OCI-LY7 (cell line): ENCODE measurements at regions not wholly inside any gene's neighbourhood (a gene's known extent, or its start where the extent isn't known, plus 50 kb on each side); places are given as distances from the start of the nearest gene placed in this dataset.

Experiments used
- BruUV-seq: library from RNA; stranded (reverse); fragments of 400-500 nt; replicated peaks from 2 replicates; lab custom pipeline; 2021; lab: Mats Ljungman, UMichigan
- CTCF ChIA-PET: fragments of 300-600 bp; sonication (Branson Sonifier 250); formaldehyde crosslinking; loops from one replicate; lab custom pipeline; 2022; ENCODE audit warnings: antibody characterized with exemption; ENCODE audit not compliant: unreplicated experiment; lab: Charles Lee
- POLR2A ChIA-PET: fragments of 300-600 bp; sonication (Branson Sonifier 250); formaldehyde crosslinking; loops from one replicate; lab custom pipeline; 2022; ENCODE audit warnings: antibody characterized with exemption; lab: Charles Lee
- DNase-seq: peaks from one replicate; pipeline ENCODE4 v3.0.0-alpha.2; 2015; ENCODE audit warnings: low spot score
- H2AFZ ChIP-seq: fragments of 200-600 bp; sonication (generic), shearing (Covaris generic); 2 replicates; pipeline ENCODE4 v1.6.1; 2014; ENCODE audit warnings: mild to moderate bottlenecking, antibody characterized with exemption, low read length, moderate library complexity
- H3K27ac ChIP-seq: fragments of 200-600 bp; sonication (generic); 2 replicates; pipeline ENCODE4 v1.5.1; 2014; ENCODE audit warnings: mixed run types, low read depth, mild to moderate bottlenecking, moderate library complexity, low read length, inconsistent platforms; ENCODE audit not compliant: poor library complexity, severe bottlenecking
- H3K36me3 ChIP-seq: fragments of 200-600 bp; sonication (generic); 2 replicates; pipeline ENCODE4 v1.6.1; 2014; ENCODE audit warnings: mild to moderate bottlenecking, antibody characterized with exemption, low read length, moderate library complexity, mixed read lengths; ENCODE audit not compliant: insufficient read depth
- H3K4me1 ChIP-seq: fragments of 200-600 bp; sonication (generic); 2 replicates; pipeline ENCODE4 v1.5.1; 2014; ENCODE audit warnings: mild to moderate bottlenecking, low read length; ENCODE audit not compliant: insufficient read depth, poor library complexity, severe bottlenecking
- H3K4me2 ChIP-seq: fragments of 200-600 bp; sonication (generic); 2 replicates; pipeline ENCODE4 v1.6.1; 2014; ENCODE audit warnings: mild to moderate bottlenecking, low read length
- H3K4me3 ChIP-seq: fragments of 200-600 bp; sonication (generic); 2 replicates; pipeline ENCODE4 v1.5.1; 2014; ENCODE audit warnings: mild to moderate bottlenecking, low read depth, low read length; ENCODE audit not compliant: poor library complexity, severe bottlenecking
- H3K79me2 ChIP-seq: fragments of 200-600 bp; sonication (generic); 2 replicates; pipeline ENCODE4 v1.6.1; 2016; ENCODE audit warnings: low read depth, mild to moderate bottlenecking, low read length, moderate library complexity, mixed read lengths; ENCODE audit not compliant: insufficient read depth
- H3K9me2 ChIP-seq: fragments of 200-600 bp; sonication (generic); 2 replicates; pipeline ENCODE4 v1.6.1; 2016; ENCODE audit warnings: mild to moderate bottlenecking, low read length, mixed read lengths; ENCODE audit not compliant: insufficient read depth
- H3K9me3 ChIP-seq: fragments of 200-600 bp; sonication (generic); 2 replicates; pipeline ENCODE4 v1.6.1; 2014; ENCODE audit warnings: mild to moderate bottlenecking, mixed run types, low read length, mixed read lengths
- H4K20me1 ChIP-seq: fragments of 200-600 bp; sonication (generic); 2 replicates; pipeline ENCODE4 v1.6.1; 2014; ENCODE audit warnings: mild to moderate bottlenecking, antibody characterized with exemption, low read length, moderate library complexity, mixed read lengths; ENCODE audit not compliant: insufficient read depth
- EZH2phosphoT487 ChIP-seq: fragments of 200-600 bp; sonication (generic); IDR thresholded peaks from 2 replicates; pipeline ENCODE4 v1.6.1; 2018; ENCODE audit warnings: low read depth, borderline replicate concordance, mild to moderate bottlenecking, mixed run types, antibody characterized with exemption, low read length, moderate library complexity, mixed read lengths
- intact Hi-C: fragments of 100-400 bp; cut with micrococcal nuclease; formaldehyde crosslinking; loops from one replicate; pipeline ENCODE4 v1.10.0; 2022; ENCODE audit not compliant: unreplicated experiment
- TF ChIP-seq, protein P1 (sequence below): fragments of 200-600 bp; sonication (generic); conservative IDR thresholded peaks from 2 replicates; pipeline ENCODE4 v1.5.1; 2014; ENCODE audit warnings: mild to moderate bottlenecking, antibody characterized with exemption, low read length, moderate library complexity, mixed read lengths

DNA sequence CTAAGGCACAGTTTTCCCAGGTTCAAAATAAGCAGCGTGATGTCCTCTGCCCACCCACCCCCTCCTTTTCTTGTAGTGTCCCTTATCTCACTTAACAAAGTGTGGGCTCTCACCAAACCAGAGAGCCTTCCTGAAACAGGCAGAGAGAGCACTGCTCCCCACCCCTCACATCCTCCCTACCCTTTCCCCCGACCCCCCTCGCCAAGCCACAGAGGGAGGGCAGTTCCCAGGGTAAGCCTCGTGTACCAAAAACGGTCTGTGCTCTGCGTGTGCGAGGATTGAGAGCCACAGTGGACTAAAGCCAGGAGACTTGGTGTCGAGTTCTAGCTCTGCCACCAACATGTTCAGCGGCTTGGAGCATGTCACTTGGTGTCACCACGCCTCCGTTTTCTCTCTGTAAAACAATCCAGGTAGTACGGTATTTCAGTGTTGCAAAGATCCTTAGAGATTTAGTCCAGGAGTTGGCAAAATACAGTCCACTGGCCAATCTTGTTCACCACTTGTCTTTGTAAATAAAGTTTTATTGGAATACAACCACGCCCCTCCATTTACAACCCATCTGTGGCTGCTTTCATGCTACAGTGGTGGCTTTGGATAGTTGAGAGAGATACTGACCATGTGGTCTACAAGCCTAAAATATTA lies 249.9 kb downstream of the OPA1 start:
- Histone ChIP-seq H3K9me2 (no peaks in the 10 kb centered on the region), H3K4me2 (0 out of 2 replicates have a peak overlapping the region, but pooled peaks have one; percentile 67), H3K4me3 (no peak overlapping the region), H3K36me3 (no peaks in the 10 kb centered on the region), H3K9me3 (no peaks in the 10 kb centered on the region), H4K20me1 (no peaks in the 10 kb centered on the region), H2AFZ (peak overlapping the region; percentile 80; the same call in 1 of the 2 replicates), H3K4me1 (peaks cover 19% of the 10 kb centered on the region), H3K27ac (no peak overlapping the region), H3K79me2 (no peaks in the 10 kb centered on the region)
- BruUV-seq, result no TSS peak
- ChIA-PET CTCF (no interaction called here), POLR2A (interaction anchor here (1.2 to 2.4 kb wide), 4 partner anchors 29 to 100 kb away, joined by 3 to 6 read pairs (median 4); no protein-coding TSS in a partner anchor)
- intact Hi-C loops, result no loop called here
- no peak for TF ChIP-seq EZH2phosphoT487
- TF ChIP-seq, protein P1, sequence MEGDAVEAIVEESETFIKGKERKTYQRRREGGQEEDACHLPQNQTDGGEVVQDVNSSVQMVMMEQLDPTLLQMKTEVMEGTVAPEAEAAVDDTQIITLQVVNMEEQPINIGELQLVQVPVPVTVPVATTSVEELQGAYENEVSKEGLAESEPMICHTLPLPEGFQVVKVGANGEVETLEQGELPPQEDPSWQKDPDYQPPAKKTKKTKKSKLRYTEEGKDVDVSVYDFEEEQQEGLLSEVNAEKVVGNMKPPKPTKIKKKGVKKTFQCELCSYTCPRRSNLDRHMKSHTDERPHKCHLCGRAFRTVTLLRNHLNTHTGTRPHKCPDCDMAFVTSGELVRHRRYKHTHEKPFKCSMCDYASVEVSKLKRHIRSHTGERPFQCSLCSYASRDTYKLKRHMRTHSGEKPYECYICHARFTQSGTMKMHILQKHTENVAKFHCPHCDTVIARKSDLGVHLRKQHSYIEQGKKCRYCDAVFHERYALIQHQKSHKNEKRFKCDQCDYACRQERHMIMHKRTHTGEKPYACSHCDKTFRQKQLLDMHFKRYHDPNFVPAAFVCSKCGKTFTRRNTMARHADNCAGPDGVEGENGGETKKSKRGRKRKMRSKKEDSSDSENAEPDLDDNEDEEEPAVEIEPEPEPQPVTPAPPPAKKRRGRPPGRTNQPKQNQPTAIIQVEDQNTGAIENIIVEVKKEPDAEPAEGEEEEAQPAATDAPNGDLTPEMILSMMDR, result no peak
- DNase-seq, result no peak

DNA sequence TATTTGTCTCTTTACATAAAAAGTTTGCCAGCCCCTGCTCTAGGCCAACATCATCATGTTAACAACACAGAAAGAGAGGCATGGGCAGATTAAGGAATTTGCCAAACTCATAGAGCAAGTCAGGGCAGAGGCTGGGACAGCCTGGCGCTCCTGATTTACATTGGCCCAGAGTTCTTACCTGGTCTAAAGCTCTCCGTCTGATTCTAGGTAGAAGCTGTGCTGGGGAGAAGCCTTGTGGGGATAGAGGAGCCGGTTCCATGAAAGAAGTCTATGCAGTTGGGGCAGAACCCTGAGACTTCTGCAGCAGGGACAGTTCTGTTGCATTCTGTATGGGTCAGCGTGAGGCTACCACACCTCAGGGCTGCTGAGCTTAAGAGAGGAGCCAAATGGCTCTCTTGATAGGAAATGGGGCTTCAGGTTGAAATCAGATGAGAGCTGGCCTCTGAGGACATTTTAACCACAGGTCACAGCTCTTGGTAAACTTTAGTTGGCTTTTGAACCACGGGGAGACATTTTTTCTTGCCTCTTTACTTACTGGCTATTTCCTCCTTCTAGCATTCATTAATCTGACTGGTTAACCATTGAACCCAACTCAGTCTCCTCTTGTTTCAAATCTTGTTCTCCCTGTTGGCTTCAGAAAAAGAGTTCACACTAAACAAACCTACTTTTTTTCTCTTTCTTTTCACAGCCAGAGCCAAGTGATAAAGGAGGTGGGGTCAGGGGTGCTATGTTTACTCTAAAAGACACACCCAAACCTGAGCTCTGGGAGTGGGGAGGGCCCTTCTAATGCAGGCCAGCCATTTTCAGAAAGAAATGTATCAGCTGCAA lies 250.7 kb downstream of the OPA1 start:
- H2AFZ ChIP-seq, result 0 out of 2 replicates have a peak overlapping the region, but pooled peaks have one; percentile 20
- no TSS peak for BruUV-seq
- ChIA-PET CTCF (no interaction called here), POLR2A (interaction anchor here (0.9 to 1.7 kb wide), 4 partner anchors 10 to 74 kb away, joined by 3 to 6 read pairs (median 4); no protein-coding TSS in a partner anchor)
- intact Hi-C loops, result no loop called here
- H4K20me1 ChIP-seq, result no peaks in the 10 kb centered on the region
- H3K27ac ChIP-seq, result no peak overlapping the region
- no peaks in the 10 kb centered on the region for H3K9me2 ChIP-seq
- no peaks in the 10 kb centered on the region for H3K9me3 ChIP-seq
- TF ChIP-seq, protein P1, result no peak
- TF ChIP-seq EZH2phosphoT487, result no peak
- H3K36me3 ChIP-seq, result no peaks in the 10 kb centered on the region
- H3K79me2 ChIP-seq, result no peaks in the 10 kb centered on the region
- no peak for DNase-seq
- no peak overlapping the region for H3K4me3 ChIP-seq
- peaks cover 19% of the 10 kb centered on the region for H3K4me1 ChIP-seq
- H3K4me2 ChIP-seq, result no peak overlapping the region
